A549 (cell line): ENCODE measurements at regions not wholly inside any gene's neighbourhood (a gene's known extent, or its start where the extent isn't known, plus 50 kb on each side); places are given as distances from the start of the nearest gene placed in this dataset.

Source experiments
- ATAC-seq, 2 experiments: fragments of 200-7000 bp in 1 of 2; fragments of >200 bp in 1 of 2; cut with Nextera tagmentation in 1 of 2; cut with Tn5 transposase in 1 of 2; 3 replicates each; pipeline versions ENCODE4 v1.8.0 to v1.9.1; 2018 to 2020; ENCODE audit warnings: mild to moderate bottlenecking in 1 of 2, moderate library complexity in 1 of 2
- CTCF ChIA-PET: fragments of 300-600 bp; sonication (Branson Sonifier 250); formaldehyde crosslinking; extraction: SDS; loops from one replicate; lab custom pipeline; 2021; ENCODE audit warnings: antibody characterized with exemption, inconsistent platforms; lab: Yijun Ruan, JAX
- POLR2A ChIA-PET: fragments of 350-600 bp; formaldehyde crosslinking; extraction: SDS; loops from one replicate; lab custom pipeline; 2021; ENCODE audit warnings: antibody characterized with exemption, inconsistent platforms; lab: Yijun Ruan, JAX
- DNase-seq, 2 experiments: peaks; one replicate each; pipeline versions ENCODE4 v3.0.0 to v3.0.0-alpha.2; 2011 to 2016; ENCODE audit warnings: low read depth in 1 of 2, low spot score in 1 of 2
- FAIRE-seq: peaks from 2 replicates; lab custom pipeline; 2011; peaks lifted over from hg19 to GRCh38; lab: Jason Lieb, UNC
- H3K27ac ChIP-seq, 2 experiments: fragments of >200 bp; sonication (Bioruptor Twin); formaldehyde crosslinking; 3 replicates each; pipeline ENCODE4 v1.5.1; 2016 to 2017
- H3K4me1 ChIP-seq: fragments of >200 bp; sonication (Bioruptor Twin); formaldehyde crosslinking; 3 replicates; pipeline ENCODE4 v1.6.1; 2016
- H3K4me2 ChIP-seq: fragments of >200 bp; sonication (Bioruptor Twin); formaldehyde crosslinking; 3 replicates; pipeline ENCODE4 v1.6.1; 2016
- H3K4me3 ChIP-seq: fragments of >200 bp; sonication (Bioruptor Twin); formaldehyde crosslinking; 3 replicates; pipeline ENCODE4 v1.5.1; 2016
- H3K9me3 ChIP-seq: fragments of >200 bp; sonication (Bioruptor Twin); formaldehyde crosslinking; 3 replicates; pipeline ENCODE4 v1.6.1; 2016
- ATOH8 ChIP-seq: fragments of 250-450 bp; sonication (Bioruptor Pico); IDR thresholded peaks from 2 replicates; pipeline ENCODE4 v1.5.0; 2020; ENCODE audit warnings: low read depth, mild to moderate bottlenecking, moderate library complexity
- BCL3 ChIP-seq: fragments of >200 bp; sonication (Bioruptor Twin); formaldehyde crosslinking; IDR thresholded peaks from 3 replicates; pipeline ENCODE4 v1.6.1; 2016
- EHMT2 ChIP-seq: fragments of 200-600 bp; sonication (generic); IDR thresholded peaks from 2 replicates; pipeline ENCODE4 v1.6.1; 2016; ENCODE audit warnings: antibody characterized with exemption, low read depth, mild to moderate bottlenecking, moderate library complexity
- EP300 ChIP-seq, 2 experiments: fragments of >200 bp; sonication (Bioruptor Twin); formaldehyde crosslinking; IDR thresholded peaks; 2 replicates in 1 of 2; 3 replicates in 1 of 2; pipeline ENCODE4 v1.6.1; 2016 to 2017
- FOSL2 ChIP-seq, 2 experiments: fragments of 450-650 bp in 1 of 2; fragments of >200 bp in 1 of 2; sonication (Bioruptor Twin) in 1 of 2; formaldehyde crosslinking; IDR thresholded peaks; 2 replicates each; pipeline versions ENCODE4 v1.5.0 to v1.6.1; 2016 to 2020; ENCODE audit warnings: mild to moderate bottlenecking in 1 of 2, moderate library complexity in 1 of 2
- MAFK ChIP-seq: fragments of 450-650 bp; IDR thresholded peaks from 2 replicates; pipeline ENCODE4 v1.6.1; 2014; ENCODE audit not compliant: partially characterized antibody
- MAZ ChIP-seq: fragments of 150-350 bp; IDR thresholded peaks from 2 replicates; pipeline ENCODE4 v1.6.1; 2014; ENCODE audit warnings: antibody characterized with exemption, low read depth, low read length, borderline replicate concordance
- PBX3 ChIP-seq: IDR thresholded peaks from 2 replicates; pipeline ENCODE4 v1.6.1; 2012
- POLR2AphosphoS2 ChIP-seq: conservative IDR thresholded peaks from 2 replicates; pipeline ENCODE4 v1.6.1; 2012; ENCODE audit warnings: low read length, improper control_type of control experiment, inconsistent platforms
- TP53 ChIP-seq: fragments of 250-450 bp; sonication (Bioruptor Pico); IDR thresholded peaks from 2 replicates; pipeline ENCODE4 v1.5.0; 2021; ENCODE audit warnings: mild to moderate bottlenecking, moderate library complexity
- ZFP36 ChIP-seq: fragments of 450-650 bp; IDR thresholded peaks from 2 replicates; pipeline ENCODE4 v1.6.1; 2014; ENCODE audit warnings: borderline replicate concordance; ENCODE audit not compliant: partially characterized antibody
- ZNF302 ChIP-seq: fragments of 250-450 bp; sonication (Bioruptor Pico); IDR thresholded peaks from 2 replicates; pipeline ENCODE4 v1.9.0; 2021; ENCODE audit warnings: inconsistent platforms, mild to moderate bottlenecking, moderate library complexity
- WGBS: methylation state at CpG from one replicate; pipeline ENCODE4 v1.1.6; 2017; ENCODE audit errors: missing lambda C conversion rate; 5-methylcytosine and 5-hydroxymethylcytosine counted together
- TF ChIP-seq, protein P1 (sequence below): fragments of 200-600 bp; sonication (generic); IDR thresholded peaks from 2 replicates; pipeline ENCODE4 v1.6.1; 2016; ENCODE audit warnings: antibody characterized with exemption, mild to moderate bottlenecking, moderate library complexity
- TF ChIP-seq, protein P2 (sequence below): fragments of >200 bp; sonication (Bioruptor Twin); formaldehyde crosslinking; IDR thresholded peaks from 3 replicates; pipeline ENCODE4 v1.5.1; 2016
- TF ChIP-seq, protein P3 (sequence below): fragments of 150-350 bp; IDR thresholded peaks from 2 replicates; pipeline ENCODE4 v1.6.1; 2014; ENCODE audit warnings: low read depth, mild to moderate bottlenecking, low read length

DNA sequence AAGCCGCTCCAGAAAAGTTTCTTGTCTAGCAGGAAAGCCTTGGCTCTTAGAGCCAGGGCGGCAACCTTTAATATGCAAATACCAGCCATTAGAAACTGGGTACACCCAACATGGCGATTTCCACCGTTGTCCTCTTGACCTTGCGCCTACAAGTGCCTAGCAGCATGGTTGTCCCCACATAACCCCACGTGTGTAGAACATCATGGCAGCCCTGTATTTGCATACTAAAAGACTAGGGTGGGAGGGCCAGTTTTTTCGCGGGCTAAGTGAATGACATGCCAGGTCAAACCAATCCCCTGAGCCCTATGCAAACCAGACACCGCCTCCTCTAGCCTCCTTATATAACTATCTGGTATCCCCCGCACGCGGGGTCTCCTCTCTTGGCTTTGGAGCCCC, 58.4 kb upstream of the FZD8 start:
- POLR2A ChIA-PET = no interaction called here
- no peaks in the 10 kb centered on the region for H3K4me1 ChIP-seq
- H3K4me3 ChIP-seq = no peak overlapping the region
- ATAC-seq (no peak), FAIRE-seq (no peak), DNase-seq (no peak)
- H3K4me2 ChIP-seq = no peak overlapping the region
- H3K27ac ChIP-seq = no peak overlapping the region
- WGBS = 69% methylated on average over 12 of the region's 12 CpGs
- TF ChIP-seq EHMT2 = no peak
- no peak for TF ChIP-seq MAZ
- no peak for TF ChIP-seq EP300 (IDR thresholded peaks at IDR 0.05)
- no peak for TF ChIP-seq BCL3
- TF ChIP-seq, protein P1, sequence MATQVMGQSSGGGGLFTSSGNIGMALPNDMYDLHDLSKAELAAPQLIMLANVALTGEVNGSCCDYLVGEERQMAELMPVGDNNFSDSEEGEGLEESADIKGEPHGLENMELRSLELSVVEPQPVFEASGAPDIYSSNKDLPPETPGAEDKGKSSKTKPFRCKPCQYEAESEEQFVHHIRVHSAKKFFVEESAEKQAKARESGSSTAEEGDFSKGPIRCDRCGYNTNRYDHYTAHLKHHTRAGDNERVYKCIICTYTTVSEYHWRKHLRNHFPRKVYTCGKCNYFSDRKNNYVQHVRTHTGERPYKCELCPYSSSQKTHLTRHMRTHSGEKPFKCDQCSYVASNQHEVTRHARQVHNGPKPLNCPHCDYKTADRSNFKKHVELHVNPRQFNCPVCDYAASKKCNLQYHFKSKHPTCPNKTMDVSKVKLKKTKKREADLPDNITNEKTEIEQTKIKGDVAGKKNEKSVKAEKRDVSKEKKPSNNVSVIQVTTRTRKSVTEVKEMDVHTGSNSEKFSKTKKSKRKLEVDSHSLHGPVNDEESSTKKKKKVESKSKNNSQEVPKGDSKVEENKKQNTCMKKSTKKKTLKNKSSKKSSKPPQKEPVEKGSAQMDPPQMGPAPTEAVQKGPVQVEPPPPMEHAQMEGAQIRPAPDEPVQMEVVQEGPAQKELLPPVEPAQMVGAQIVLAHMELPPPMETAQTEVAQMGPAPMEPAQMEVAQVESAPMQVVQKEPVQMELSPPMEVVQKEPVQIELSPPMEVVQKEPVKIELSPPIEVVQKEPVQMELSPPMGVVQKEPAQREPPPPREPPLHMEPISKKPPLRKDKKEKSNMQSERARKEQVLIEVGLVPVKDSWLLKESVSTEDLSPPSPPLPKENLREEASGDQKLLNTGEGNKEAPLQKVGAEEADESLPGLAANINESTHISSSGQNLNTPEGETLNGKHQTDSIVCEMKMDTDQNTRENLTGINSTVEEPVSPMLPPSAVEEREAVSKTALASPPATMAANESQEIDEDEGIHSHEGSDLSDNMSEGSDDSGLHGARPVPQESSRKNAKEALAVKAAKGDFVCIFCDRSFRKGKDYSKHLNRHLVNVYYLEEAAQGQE = no peak
- TF ChIP-seq ZNF302 (CRISPR knock-in tag) = no peak
- no peak for TF ChIP-seq TP53 (CRISPR knock-in tag)
- no peak for TF ChIP-seq FOSL2 (IDR thresholded peaks at IDR 0.05)
- TF ChIP-seq FOSL2 (CRISPR knock-in tag; IDR thresholded peaks at IDR 0.05) = no peak
- TF ChIP-seq ATOH8 (CRISPR knock-in tag) = no peak
- no peak for TF ChIP-seq MAFK
- no peak for TF ChIP-seq POLR2AphosphoS2
- no peak for TF ChIP-seq PBX3
- TF ChIP-seq, protein P2, sequence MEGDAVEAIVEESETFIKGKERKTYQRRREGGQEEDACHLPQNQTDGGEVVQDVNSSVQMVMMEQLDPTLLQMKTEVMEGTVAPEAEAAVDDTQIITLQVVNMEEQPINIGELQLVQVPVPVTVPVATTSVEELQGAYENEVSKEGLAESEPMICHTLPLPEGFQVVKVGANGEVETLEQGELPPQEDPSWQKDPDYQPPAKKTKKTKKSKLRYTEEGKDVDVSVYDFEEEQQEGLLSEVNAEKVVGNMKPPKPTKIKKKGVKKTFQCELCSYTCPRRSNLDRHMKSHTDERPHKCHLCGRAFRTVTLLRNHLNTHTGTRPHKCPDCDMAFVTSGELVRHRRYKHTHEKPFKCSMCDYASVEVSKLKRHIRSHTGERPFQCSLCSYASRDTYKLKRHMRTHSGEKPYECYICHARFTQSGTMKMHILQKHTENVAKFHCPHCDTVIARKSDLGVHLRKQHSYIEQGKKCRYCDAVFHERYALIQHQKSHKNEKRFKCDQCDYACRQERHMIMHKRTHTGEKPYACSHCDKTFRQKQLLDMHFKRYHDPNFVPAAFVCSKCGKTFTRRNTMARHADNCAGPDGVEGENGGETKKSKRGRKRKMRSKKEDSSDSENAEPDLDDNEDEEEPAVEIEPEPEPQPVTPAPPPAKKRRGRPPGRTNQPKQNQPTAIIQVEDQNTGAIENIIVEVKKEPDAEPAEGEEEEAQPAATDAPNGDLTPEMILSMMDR = no peak
- TF ChIP-seq ZFP36 = no peak
- TF ChIP-seq, protein P3, sequence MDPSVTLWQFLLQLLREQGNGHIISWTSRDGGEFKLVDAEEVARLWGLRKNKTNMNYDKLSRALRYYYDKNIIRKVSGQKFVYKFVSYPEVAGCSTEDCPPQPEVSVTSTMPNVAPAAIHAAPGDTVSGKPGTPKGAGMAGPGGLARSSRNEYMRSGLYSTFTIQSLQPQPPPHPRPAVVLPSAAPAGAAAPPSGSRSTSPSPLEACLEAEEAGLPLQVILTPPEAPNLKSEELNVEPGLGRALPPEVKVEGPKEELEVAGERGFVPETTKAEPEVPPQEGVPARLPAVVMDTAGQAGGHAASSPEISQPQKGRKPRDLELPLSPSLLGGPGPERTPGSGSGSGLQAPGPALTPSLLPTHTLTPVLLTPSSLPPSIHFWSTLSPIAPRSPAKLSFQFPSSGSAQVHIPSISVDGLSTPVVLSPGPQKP = no peak
- H3K9me3 ChIP-seq = no peaks in the 10 kb centered on the region
- CTCF ChIA-PET = no interaction called here
